Neutrophil (primary cell): ENCODE measurements at regions not wholly inside any gene's neighbourhood (a gene's known extent, or its start where the extent isn't known, plus 50 kb on each side); places are given as distances from the start of the nearest gene placed in this dataset.

Experiments
- H3K27ac ChIP-seq: fragments of 200-600 bp; sonication (generic); 2 replicates; pipeline ENCODE4 v1.5.1; 2016; ENCODE audit warnings: mild to moderate bottlenecking, moderate library complexity
- H3K27me3 ChIP-seq: fragments of 200-600 bp; sonication (generic); 2 replicates; pipeline ENCODE4 v1.6.0; 2016; ENCODE audit warnings: mild to moderate bottlenecking
- H3K36me3 ChIP-seq: fragments of 200-600 bp; sonication (generic); 2 replicates; pipeline ENCODE4 v1.5.1; 2017
- H3K4me1 ChIP-seq, 2 experiments: fragments of 200-600 bp in 1 of 2; sonication (generic) in 1 of 2; 1 replicate in 1 of 2; 2 replicates in 1 of 2; pipeline versions ENCODE4 v1.5.1 to v1.6.1; 2013 to 2016; ENCODE audit warnings: low read depth in 1 of 2, low read length in 1 of 2, mild to moderate bottlenecking in 1 of 2, moderate library complexity in 1 of 2; ENCODE audit not compliant: control insufficient read depth in 1 of 2, insufficient read depth in 1 of 2
- H3K4me3 ChIP-seq, 2 experiments: fragments of 200-600 bp in 1 of 2; sonication (generic) in 1 of 2; 1 replicate in 1 of 2; 2 replicates in 1 of 2; pipeline ENCODE4 v1.5.1; 2013 to 2016; ENCODE audit warnings: low read depth in 1 of 2, low read length in 1 of 2, mild to moderate bottlenecking in 1 of 2, moderate library complexity in 1 of 2
- H3K9me3 ChIP-seq: fragments of 200-600 bp; sonication (generic); 2 replicates; pipeline ENCODE4 v1.5.1; 2016
- TF ChIP-seq, protein P1 (sequence below): fragments of 200-600 bp; sonication (generic); IDR thresholded peaks from 2 replicates; pipeline ENCODE4 v1.5.1; 2016; ENCODE audit warnings: antibody characterized with exemption

DNA sequence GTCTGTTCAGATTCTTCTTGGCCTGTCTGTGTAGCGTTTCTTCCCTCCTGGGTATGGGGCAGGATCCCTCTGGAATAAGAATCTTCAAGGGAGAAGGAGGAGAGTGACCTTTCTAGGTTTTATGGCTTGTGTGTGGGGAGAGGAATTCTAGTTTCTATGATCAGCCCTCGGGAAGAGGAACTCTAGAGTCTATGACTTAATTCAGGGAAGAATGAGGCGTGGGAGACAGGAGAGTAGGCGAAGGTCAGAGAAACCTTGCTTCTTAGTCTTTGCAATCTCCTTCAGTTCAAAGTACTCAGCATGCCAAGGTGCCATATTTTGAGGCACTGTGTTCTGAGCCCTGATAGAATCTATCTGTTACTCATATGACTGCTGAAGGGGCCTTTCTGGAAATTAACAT, 99.2 kb upstream of the C3orf80 start:
- TF ChIP-seq, protein P1, sequence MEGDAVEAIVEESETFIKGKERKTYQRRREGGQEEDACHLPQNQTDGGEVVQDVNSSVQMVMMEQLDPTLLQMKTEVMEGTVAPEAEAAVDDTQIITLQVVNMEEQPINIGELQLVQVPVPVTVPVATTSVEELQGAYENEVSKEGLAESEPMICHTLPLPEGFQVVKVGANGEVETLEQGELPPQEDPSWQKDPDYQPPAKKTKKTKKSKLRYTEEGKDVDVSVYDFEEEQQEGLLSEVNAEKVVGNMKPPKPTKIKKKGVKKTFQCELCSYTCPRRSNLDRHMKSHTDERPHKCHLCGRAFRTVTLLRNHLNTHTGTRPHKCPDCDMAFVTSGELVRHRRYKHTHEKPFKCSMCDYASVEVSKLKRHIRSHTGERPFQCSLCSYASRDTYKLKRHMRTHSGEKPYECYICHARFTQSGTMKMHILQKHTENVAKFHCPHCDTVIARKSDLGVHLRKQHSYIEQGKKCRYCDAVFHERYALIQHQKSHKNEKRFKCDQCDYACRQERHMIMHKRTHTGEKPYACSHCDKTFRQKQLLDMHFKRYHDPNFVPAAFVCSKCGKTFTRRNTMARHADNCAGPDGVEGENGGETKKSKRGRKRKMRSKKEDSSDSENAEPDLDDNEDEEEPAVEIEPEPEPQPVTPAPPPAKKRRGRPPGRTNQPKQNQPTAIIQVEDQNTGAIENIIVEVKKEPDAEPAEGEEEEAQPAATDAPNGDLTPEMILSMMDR = no peak
- Histone ChIP-seq H3K4me1 (peaks cover 5 to 6% of the 10 kb centered on the region in 2 experiments), H3K27me3 (peaks cover 52% of the 10 kb centered on the region), H3K4me3 (no peak overlapping the region), H3K36me3 (no peaks in the 10 kb centered on the region), H3K27ac (no peak overlapping the region), H3K9me3 (no peaks in the 10 kb centered on the region)

- peaks cover 5 to 6% of the 10 kb centered on the region in 2 experiments for H3K4me1 ChIP-seq
- H3K4me3 ChIP-seq = no peak overlapping the region
- H3K9me3 ChIP-seq = no peaks in the 10 kb centered on the region
- H3K27me3 ChIP-seq = peaks cover 59% of the 10 kb centered on the region
- no peaks in the 10 kb centered on the region for H3K36me3 ChIP-seq
- H3K27ac ChIP-seq = no peak overlapping the region
- TF ChIP-seq, protein P1 = no peak
Observed at GRCh38 chr3:160126761-160127160, 98.5 kb upstream of the C3orf80 start.

DNA sequence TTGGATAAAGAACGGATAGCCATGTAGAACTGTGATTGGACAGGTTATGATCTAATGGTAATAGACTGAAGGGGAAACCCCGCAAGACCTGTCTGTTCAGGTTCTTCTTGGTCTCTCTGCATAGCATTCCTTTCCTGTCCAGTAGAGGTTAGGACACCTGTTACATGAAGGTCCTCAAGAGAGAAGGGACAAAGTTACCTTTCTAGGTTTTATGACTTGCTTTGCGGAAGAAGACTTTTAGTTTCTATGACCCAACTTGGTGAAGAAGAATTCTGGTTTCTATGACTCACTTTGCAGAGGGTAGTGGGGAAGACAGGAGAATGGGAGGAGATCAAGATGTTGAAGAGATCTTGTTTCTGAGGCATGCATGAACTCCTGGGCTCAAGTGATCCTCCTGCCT, 97.9 kb upstream of the C3orf80 start:
- TF ChIP-seq, protein P1 = no peak
- Histone ChIP-seq H3K4me1 (peaks cover 5 to 6% of the 10 kb centered on the region in 2 experiments), H3K27ac (no peak overlapping the region), H3K27me3 (peaks cover 64% of the 10 kb centered on the region), H3K9me3 (no peaks in the 10 kb centered on the region), H3K4me3 (no peak overlapping the region), H3K36me3 (no peaks in the 10 kb centered on the region)

GRCh38 chr3:160128056-160128455, 97.2 kb upstream of the C3orf80 start:
- H3K4me3 ChIP-seq = no peak overlapping the region
- TF ChIP-seq, protein P1 = no peak
- peaks cover 5 to 6% of the 10 kb centered on the region in 2 experiments for H3K4me1 ChIP-seq
- peaks cover 72% of the 10 kb centered on the region for H3K27me3 ChIP-seq
- H3K9me3 ChIP-seq = no peaks in the 10 kb centered on the region
- H3K27ac ChIP-seq = no peak overlapping the region
- no peaks in the 10 kb centered on the region for H3K36me3 ChIP-seq

GRCh38 chr3:160129459-160130061, 95.7 kb upstream of the C3orf80 start:
- Histone ChIP-seq H3K27ac (no peak overlapping the region), H3K9me3 (no peaks in the 10 kb centered on the region), H3K4me1 (peaks cover 5 to 6% of the 10 kb centered on the region in 2 experiments), H3K4me3 (no peak overlapping the region), H3K27me3 (peaks cover 81% of the 10 kb centered on the region), H3K36me3 (no peaks in the 10 kb centered on the region)
- TF ChIP-seq, protein P1 = no peak
